Stimulated activated CD4-positive, alpha-beta T cell treated with anti-CD3 and anti-CD28 coated beads, Interleukin-1b, Interleukin-23, amount 100 ng/mL, for 24 hours (primary cell): ENCODE measurements at regions not wholly inside any gene's neighbourhood (a gene's known extent, or its start where the extent isn't known, plus 50 kb on each side); places are given as distances from the start of the nearest gene placed in this dataset.
"Not testable (repeated sequence)": the region's sequence is repeated elsewhere in the genome, so short reads cannot be mapped to it uniquely, and the experiment has no call there.

Experiments used
- DNase-seq, 4 experiments: peaks; one replicate each; pipeline ENCODE4 v3.0.0-alpha.2; 2020; ENCODE audit warnings: low read depth in 4 of 4, low spot score in 1 of 4

DNA sequence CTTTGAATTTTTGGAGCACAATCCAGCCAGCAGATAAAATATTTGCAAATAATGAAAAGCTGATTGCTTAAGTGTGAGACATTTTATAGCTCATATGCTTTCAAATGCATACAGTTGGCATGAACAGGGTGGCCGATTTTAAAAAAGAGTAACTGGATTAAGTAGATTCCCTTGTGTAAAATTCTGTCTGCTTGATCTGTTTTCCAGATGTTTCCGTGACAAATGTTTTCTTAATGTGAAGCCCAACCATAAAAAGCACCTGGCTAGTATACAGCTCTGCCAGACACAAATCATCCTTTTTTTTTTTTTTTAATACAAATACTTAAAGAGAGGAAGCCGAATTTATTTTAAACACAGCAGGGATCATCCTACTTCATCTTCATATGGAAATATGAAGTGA, 440.7 kb downstream of the CCER1 start:
- DNase-seq, result no peak

DNA sequence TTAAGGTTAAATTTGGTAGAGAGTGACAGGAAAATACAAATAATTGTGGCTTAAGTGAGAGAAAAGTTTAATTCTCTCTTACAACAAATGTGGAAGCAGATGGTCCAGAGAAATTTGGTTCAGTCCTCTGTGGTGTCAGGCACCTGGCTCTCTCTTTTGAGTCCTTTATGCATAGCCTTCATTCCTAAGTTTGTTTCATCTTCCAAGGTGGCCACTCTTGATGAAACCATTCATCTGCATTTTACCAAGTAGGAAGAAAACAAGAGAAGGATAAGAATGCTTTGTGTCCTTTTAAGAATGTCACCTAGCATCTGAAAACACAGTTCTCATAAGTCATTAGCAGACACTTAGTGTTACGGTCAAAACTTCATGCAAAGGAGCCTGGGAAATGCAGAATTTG, 442.5 kb downstream of the CCER1 start:
- no peak for DNase-seq

DNA sequence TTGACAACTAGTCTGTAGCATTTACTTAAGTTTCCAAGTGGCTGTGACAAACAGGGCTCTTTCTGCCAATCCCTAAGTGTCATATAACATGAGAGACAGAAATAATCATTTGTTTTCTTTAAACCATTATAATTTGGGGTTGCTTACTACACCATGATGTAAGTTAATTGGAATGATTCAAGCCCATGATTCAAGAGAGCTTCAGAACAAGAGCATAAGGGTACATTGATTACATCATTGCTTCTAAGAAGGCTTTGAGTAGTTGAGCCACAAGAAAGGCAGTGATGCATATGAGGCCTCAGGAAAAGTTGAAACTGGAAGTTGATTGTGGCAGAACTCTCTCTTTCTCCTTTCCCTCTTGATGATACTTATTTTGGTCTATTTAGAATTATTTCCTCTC, 444.0 kb downstream of the CCER1 start:
- DNase-seq, result no peak

DNA sequence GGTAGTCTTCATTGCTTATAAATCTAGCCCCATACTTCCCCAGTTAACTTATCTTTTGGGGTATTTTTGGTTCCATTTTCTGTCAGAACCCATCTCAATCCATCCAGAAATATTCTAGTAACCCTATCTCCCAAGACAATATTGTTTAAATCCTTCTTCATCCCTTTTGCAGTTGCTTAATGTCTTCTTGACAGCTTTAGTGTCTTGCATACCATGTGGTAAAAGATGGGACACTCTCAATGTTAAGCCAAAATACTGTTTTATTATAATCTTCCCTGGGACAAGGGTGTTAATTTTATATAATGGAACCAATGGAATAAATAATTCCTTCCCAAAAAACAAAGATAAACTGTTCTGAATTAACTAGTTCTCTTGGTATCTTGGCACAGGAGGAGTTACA, 450.2 kb downstream of the CCER1 start:
- DNase-seq, result no peak

DNA sequence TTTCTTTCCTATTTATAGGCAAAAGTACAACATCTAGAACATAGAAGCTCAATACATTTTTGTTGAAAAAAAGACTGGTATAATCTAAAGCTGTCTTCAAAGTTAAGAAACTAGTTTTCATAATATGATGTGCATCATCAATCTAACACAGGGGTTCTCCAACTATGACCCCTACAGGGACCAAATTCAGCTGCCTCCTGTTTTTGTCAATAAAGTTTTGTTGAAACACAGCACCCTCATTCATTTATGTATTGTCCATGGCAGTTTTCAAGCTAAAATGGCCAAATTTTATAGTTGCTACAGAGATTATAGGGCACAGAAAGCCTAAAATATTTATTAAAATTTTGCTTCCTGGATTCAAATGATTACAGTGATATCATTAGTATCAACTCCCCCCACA, 452.9 kb downstream of the CCER1 start:
- DNase-seq, result no peak

DNA sequence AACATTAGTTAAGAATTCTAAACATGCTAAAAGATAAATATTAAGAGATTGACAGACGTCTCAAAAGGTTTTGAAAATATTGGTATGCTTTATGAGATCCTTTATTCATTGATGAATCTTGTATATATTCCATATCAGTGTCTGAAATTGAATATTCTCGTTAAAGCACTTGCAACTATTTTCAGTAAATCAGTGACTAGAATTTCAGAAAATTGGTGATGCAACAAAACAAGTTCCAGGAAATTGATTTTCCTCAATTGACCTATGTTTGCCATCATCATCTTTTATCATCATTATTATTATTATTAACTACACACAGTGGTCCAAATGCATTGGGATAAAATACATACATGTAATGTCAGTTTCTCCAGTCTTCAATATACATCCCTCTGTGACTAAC, 453.6 kb downstream of the CCER1 start:
- DNase-seq, result no peak

DNA sequence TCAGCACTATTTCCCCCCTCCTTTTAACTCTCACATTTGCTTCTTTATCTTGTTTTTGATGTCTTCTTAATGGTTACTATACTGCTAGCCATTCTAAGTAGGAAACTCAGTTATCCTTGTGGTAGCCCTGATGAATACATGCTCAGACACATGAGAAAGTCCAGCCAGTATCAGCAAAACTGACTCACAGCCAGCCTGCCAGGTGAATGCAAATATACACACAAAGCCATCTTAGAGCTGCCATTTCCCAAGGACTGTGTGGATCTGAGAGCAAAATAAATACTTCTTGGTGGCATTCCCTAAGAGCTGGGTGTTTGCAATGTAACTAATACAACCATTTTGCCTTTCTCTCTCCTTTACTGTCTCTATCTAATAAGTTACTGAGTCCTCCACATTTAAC, 455.2 kb downstream of the CCER1 start:
- no peak for DNase-seq

DNA sequence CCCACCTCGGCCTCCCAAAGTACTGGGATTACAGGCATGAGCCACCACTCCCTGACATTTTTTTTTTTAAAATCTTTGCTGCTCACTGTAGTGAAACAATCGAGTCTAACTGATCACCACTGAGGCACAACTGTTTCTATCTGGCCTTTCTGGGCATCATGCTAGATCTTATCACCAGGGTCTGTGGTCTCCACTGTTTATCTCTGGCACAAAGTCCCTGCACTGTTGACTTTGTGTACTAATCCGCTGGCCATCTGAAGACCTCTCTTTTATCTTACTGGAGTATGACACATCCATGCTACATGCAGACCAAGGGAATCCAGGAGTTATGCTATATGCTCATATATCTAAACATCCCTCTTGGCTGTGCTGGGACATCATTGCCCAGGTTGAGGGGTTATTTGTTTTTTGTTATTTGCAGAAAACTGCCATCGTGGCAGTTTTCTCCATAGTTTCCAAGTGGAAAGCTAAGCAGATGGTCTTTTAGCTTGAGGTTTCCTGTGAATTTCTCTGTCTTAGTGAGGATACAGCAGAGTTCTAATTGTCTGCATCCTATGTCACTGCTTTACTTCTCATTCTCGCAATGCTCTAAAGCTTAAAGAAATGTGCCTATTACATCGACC, 456.9 kb downstream of the CCER1 start:
- no peak for DNase-seq

DNA sequence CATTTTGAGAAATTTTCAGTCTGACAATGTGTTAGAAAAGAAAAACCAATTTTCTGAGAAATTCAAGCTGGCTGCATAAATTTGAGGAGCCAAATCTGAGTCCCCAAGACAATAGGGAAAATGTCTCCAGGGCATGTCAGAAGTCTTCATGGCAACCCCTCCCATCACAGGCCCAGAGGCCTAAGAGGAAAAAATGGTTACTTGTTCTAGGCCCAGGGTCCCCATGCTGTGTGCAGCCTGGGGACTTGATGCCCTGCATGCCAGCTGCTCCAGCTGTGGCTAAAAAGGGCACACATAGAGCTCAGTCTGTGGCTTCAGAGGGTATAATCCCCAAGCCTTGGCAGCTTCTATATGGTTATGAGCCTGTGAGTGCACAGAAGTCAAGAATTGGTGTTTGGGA, 464.6 kb downstream of the CCER1 start:
- DNase-seq, result no peak

DNA sequence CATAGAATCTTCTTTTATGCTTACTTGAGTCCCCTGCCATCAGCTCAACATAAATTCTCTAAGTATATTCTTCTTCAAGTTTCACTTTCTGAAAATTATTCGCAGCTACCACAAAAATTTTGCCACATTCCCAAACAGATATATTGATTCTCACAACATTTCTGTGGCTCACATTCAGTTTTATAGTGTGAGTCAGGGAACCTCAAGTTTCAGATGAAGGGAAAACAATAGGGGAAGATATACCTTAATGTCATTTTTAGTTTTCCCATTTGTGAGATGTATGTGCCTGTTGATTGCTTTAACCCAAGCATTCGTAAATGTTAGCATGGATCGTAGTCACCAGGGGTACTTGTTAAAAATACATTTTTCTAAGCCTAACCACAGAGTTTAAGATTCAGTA, 465.8 kb downstream of the CCER1 start:
- DNase-seq, result no peak

DNA sequence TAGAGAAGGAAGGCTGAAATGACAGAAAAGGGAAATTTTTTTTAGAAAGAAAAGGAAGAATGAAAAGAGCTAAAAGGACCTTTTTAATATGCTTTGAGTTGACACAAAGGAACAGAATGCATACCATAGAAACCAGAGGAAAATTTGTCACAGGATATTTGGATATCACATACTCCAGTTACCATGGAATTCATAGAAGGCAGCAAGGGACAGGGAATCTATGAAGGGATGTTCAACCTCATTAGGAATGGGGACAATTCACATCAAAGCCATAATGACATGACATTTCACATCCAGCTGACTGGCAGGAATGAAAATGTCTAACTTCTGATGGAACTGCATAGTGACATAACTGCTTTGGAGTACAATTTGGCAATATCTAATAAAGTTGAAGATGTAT, 469.4 kb downstream of the CCER1 start:
- no peak for DNase-seq

DNA sequence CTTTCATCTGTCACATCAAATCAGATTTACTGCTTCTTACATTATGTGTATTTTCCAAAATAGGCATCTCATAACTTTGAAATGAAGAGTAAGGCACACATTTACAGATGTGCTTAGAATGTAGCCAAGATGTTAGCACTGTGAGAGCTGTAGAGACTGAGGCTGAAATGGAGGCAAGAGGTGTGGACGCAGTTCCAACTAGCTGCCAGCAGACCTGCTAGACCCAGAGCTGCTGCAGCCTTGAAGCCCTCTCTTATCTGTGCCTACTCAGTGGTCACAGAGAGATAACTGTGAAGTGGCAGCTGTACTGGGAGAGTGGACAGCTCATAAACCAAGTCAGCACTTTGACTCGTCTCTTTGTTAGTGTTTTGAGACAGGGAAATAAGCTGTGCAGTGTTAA, 470.9 kb downstream of the CCER1 start:
- no peak for DNase-seq

DNA sequence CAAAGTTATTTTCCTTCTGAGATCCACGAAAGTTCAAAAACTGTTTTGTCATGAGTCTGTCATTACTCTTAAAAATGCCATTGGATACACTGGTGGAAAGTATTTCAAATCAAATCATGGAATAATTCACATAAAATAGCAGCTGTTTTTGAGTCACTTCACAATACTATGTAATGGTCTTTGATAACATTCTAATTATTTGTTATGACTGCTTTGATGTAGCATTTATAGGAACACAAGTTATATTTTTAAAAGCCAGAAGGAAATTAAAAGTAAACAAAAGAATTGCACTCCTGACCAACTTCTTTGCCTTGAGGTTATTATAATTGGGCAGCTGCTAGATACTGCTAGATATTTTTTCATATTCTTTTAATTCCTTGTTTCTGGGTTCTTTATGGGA, 473.2 kb downstream of the CCER1 start:
- DNase-seq, result no peak

DNA sequence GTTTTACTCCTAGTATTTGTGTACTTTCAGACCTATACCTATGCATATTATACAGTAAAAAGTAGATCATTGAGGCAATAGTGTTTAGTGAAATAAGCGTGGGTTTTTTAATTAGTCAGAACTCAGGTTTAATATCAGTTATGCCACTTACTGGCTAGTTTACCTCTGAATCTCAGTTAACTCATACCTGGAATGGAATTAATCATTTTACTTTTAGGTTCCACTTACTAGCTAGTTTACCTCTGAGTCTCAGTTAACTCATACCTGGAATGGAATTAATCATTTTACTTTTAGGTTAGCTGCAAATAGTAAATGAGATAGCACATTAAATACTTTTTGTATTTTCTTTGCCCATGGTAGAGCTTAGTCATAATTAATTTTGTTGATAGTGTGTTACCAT, 475.7 kb downstream of the CCER1 start:
- DNase-seq, result no peak

DNA sequence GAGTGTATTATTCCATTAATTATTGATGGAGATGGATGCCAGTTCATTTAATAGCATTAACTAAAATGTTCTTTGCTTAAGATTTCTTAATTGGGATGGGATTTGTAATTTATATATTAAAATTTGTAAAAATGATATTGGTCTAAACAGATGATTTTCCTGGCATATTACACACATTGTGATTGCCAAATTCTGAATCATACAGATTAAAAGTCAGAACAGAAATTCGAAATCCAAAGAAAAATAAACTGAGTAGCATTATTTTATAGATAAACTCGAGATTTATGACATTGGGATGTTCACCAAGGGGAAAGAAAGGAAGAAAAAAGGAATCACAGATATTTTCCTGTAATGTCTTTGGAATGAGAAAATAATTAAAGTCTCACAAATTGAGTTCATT, 481.1 kb downstream of the CCER1 start:
- DNase-seq, result no peak

DNA sequence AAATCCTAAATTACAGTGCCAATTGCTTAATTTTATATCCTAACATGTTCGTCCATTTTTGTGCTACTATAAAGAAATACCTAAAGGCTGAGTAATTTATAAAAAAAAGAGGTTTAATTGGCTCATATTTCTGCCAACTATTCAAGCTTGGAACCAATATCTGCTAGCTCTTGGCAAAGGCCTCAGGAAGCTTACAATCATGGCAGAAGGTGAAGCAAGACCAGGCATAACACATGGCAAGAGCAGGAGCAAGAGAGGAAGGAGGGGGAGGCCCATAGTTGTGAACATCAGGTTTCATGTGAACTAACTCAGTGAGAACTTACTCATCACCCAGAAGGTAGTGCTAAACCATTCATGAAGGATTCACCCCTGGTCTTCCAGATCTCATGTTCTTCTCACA, 494.3 kb downstream of the CCER1 start:
- DNase-seq, result no peak

DNA sequence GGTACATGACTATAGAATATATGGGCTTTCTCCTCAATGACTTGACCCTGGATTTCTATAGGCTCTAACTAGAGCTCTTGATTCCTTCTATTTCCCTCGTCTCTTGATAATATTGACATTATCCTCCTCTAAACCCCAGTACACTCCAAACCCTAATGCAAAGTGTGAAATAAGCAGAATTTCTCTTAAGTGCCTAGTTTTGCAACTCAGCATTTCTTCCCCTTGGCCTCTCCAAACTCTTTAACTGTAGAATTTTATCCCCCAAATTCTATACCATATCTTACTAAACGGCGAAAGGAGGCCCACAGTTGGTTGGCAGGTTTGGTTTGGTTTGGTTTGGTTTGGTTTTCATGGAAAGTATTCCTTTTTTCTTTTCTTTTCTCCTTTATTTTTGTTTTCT, 498.7 kb downstream of the CCER1 start:
- DNase-seq, result no peak

DNA sequence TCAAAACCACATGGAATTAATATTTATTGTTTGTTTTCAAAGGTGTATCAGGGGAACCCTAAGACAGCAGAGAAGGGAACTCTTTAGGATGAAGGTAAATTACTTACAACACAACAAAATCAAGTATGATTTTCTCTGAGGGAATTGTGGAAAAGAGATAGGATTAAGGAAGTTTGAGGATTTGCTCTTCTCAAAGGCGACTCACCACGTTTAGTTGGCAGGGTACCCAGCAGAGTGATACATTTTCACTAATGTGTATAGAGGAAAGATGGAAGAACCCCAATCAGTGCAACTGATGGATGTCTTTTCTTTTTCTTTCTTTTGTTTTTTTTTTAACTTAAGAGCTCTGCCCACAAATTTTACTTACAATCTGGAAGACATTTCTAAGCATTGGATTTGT, 499.2 kb downstream of the CCER1 start:
- no peak for DNase-seq

DNA sequence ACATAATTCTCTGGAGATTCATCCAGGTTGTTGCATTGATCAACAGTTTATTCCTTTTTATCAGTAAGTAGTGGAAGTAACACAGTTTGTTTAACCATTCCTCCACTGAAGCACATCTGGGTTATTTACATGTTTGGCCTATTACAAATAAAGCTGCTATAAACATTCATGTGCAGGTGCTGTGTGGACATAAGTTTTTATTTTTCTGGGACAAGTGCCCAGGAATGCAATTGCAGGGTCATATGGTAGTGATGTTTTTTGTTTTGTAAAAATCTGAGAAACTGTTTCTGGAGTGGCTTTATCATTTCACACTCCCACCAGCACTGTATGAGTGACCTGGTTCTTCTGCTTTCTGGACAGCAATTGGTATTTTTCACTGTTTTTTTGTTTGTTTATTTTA, 505.4 kb downstream of the CCER1 start:
- no peak for DNase-seq

DNA sequence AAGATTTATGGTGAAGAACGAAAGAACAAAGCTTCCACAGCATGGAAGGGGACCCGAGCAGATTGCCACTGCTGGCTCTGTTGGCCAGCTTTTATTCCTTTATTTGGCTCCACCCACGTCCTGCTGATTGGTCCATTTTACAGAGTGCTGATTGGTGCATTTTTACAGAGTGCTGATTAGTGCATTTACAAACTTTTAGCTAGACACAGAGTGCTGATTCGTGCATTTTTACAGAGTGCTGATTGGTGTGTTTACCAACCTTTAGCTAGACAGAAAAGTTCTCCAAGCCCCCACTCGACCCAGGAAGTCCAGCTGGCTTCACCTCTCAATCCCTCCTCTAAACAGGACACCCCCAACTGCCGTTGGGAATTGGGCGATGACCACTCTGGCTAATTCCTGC, 511.5 kb downstream of the CCER1 start:
- DNase-seq, result not testable (repeated sequence)

DNA sequence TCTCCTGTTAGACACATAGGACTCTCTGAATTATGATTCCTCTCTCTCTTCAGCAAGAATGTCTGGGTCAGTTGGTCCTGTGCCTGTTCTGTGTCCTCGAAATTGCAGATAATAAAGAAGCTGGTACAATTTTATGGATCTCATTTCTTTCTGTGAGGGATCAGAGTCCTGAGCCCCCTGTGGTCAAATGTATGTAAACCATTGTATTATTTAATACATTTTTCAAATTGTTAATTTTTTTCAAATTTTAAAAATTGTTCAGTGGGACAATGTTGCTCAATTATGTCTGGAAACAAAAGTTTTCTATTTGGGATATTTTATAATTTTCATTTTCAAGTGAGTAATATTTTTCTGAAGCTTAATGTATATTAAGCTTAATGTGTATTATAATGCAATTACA, 513.5 kb downstream of the CCER1 start:
- DNase-seq, result no peak

DNA sequence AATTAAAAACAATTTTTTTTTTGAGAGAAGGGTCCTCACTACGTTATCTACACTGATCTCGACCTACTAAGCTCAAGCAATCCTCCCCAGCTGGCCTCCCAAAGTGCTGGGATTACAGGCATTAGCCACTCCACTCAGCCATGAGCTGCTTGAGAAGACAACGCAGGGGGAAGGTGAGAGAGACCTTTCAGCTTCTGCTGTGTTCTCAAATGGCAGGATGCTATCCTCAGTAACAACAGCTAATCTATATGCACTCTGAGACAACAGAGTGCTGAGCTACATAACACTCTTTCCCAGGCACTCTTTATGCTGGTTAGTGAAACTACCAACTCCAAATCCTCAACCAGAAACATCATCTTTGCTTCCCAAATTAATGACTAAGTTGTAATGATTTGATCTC, 526.1 kb downstream of the CCER1 start:
- DNase-seq, result no peak

DNA sequence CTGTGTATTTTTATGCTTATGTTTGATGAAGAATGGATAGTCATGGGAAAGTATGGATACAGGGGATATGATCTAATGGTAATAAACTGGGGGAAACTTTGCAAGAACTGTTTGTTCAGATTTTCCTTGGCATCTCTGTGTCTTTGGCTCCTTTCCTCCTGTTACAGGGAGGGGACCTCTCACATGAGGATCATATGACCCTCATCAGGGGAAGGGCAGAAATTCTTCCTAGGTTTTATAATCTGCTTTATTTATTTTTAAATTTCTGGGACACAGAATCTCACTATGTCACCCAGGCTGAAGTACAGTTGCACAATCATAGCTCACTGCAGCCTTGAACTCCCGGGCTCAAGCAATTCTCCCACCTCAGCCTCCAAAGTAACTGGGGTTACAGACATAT, 526.5 kb downstream of the CCER1 start:
- DNase-seq, result no peak

DNA sequence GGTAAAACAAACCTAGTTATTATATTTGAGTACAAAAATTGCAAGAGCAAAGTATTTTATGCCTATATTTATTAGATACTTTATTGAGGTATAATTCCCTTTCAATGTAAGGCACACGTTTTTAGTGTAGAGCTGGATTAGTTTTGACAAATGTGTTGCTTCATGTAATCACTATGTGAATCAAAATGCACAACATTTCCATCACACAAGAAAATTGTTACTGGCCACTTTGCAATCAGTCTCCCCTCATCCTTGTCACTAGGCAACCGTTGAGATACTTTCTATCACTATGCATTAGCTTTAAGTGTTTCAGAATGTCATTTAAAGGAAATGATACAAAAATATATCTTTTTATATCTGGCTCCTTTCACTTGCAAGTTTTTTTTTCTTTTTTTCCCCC, 531.0 kb downstream of the CCER1 start:
- no peak for DNase-seq
